HG02970 (cell line): ENCODE measurements at regions not wholly inside any gene's neighbourhood (a gene's known extent, or its start where the extent isn't known, plus 50 kb on each side); places are given as distances from the start of the nearest gene placed in this dataset.
"Not testable (repeated sequence)": the region's sequence is repeated elsewhere in the genome, so short reads cannot be mapped to it uniquely, and the experiment has no call there.

Source experiments
- ATAC-seq: cut with Tn5 transposase; IDR thresholded peaks from one replicate; pipeline ENCODE4 v1.9.1; 2021; ENCODE audit warnings: mild to moderate bottlenecking, moderate library complexity, moderate number of reproducible peaks; ENCODE audit not compliant: unreplicated experiment, low FRiP score

GRCh38 chr10:125518397-125518796 lies 164.6 kb downstream of the TEX36 start:
- not testable (repeated sequence) for ATAC-seq

- no peak for ATAC-seq
Observed at GRCh38 chr10:125515571-125515970, 167.4 kb downstream of the TEX36 start.

DNA sequence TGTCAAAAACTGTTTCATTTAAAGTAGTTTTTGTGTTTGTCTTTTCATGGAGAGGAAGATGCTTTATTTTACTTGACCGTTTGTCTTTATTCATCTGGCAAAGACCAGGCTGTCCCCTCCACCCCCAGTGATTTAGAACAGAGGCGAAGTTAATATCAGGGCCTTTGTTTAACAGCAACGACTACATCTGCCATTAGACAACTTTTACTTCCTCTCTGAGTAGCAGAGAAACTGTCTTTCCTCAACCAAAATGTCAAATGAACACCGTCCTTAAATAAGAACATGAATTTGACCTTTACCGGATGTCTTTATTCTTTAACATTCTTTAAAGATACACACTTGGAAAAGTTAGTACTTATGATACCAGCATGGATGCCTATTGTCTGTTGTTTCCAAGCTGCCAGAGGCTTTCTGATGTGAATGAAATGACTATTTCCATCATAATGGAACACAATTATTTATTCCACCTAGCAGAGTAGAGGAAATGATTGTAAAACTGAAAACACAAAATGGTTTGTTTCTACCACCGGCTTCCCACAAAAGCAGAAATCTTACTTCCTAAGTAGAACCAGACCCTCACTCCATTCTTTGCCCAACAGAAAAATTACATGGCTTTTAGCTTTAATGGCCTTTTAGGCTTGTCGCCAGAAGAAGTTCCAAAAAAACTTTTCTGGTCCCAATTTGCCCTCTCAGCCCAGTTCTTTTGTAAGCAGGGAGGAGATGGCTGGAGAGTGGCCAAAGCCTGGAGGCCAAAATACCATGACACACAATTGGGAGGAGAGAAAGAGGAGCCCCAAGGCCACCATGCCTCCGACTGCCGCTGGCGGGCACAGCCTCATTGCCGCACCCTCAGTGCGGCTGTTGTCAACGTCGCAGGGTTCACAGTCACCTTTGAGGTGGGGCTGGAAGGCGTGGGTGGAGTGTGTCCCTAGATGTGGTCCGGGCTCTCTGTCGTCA lies 168.5 kb downstream of the TEX36 start:
- no peak for ATAC-seq

DNA sequence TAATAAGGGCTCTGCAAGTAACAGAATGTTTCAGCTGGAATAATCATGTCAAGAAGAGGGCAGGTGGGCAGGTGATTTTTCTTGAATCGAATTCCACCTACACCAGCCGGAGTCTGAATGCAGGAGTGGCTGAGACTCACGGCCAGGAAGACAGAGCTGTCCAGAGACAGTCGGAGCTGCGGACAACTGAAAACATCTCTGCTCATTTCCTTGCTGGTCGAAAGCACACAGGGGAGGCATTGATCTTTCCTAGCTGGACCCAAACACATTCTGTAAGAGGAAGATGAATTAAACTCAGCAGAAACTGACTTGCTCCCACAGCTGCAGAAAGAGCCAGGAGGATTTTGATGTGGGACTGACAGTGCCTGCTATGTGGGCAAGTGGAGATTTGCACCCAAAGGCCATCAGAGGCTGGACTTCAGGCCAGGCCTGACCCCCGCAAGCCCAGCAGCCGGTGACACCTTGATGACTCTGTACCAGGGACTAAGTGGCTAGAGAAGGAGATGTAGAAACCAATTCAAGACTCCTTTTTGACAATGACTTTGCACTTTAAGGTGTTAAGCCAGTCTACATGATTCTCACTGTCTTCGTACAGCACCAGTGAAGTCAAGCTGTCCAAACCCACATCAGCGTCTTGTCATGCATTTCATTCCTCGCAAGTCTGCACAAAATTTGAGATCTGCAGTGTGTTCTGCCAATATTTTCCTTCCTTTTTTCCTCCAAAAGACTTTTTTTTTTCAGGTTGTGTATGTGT lies 169.4 kb downstream of the TEX36 start:
- no peak for ATAC-seq

DNA sequence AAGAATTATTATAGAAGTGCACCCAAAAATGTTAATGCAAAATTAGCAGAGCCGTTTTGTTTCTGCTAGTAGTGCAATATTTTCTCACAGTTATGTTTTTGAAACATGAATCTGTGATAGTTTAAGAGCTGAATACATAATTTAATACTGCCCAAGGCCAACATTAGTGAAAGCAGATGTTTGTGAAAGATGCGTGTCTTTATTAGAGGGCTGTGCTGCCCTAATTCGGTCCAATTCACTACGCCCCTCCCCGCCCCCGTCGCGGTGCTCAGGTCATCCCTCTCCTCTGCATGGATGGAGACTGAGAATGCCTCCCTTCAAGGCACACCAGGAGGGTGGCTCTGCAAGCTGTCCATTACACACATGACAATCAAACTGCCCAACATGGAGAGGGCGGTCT lies 172.0 kb downstream of the TEX36 start:
- ATAC-seq: no peak

GRCh38 chr10:125505648-125506047 lies 177.3 kb downstream of the TEX36 start:
- ATAC-seq: no peak

- no peak for ATAC-seq
Observed at GRCh38 chr10:125502276-125502675, 180.7 kb downstream of the TEX36 start.

- ATAC-seq: no peak
Observed at GRCh38 chr10:125495386-125495785, 187.6 kb downstream of the TEX36 start.

- ATAC-seq: no peak
Observed at GRCh38 chr10:125494651-125495239, 188.2 kb downstream of the TEX36 start.

- no peak for ATAC-seq
Observed at GRCh38 chr10:125491381-125491780, 191.6 kb downstream of the TEX36 start.

- ATAC-seq: no peak
Observed at GRCh38 chr10:125489731-125490130, 193.2 kb downstream of the TEX36 start.

DNA sequence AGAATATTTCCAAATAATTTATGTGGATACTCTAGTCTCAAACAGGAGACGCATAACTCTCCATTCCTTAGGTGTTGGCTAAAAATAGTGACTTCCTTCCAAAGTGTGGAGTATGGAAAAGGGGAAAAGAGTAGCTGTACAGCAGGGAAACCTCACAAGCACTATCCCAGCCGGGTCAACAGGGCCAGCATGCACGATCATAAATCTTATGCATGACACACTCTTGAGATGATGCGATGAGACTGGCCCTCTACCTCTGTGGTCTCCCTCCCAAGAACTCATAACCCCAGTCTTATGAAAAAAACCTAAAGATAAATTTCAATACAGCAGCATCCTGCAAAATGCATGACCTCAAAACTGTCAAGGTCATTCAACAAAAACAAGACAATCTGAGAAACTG lies 197.3 kb downstream of the TEX36 start:
- ATAC-seq: no peak

- no peak for ATAC-seq
Observed at GRCh38 chr10:125484035-125484732, 198.8 kb downstream of the TEX36 start.

GRCh38 chr10:125482637-125483036 lies 200.3 kb downstream of the TEX36 start:
- no peak for ATAC-seq

- ATAC-seq: no peak
Observed at GRCh38 chr10:125482108-125482507, 200.9 kb downstream of the TEX36 start.

GRCh38 chr10:125479059-125479458 lies 203.9 kb downstream of the TEX36 start:
- ATAC-seq: no peak

GRCh38 chr10:125475815-125476214 lies 207.1 kb downstream of the TEX36 start:
- no peak for ATAC-seq

- no peak for ATAC-seq
Observed at GRCh38 chr10:125473143-125473793, 209.7 kb downstream of the TEX36 start.

GRCh38 chr10:125472010-125472607 lies 210.9 kb downstream of the TEX36 start:
- no peak for ATAC-seq

GRCh38 chr10:125468278-125468677 lies 214.7 kb downstream of the TEX36 start:
- no peak for ATAC-seq
